ENCODE measurements at regions not wholly inside any gene's neighbourhood (a gene's known extent, or its start where the extent isn't known, plus 50 kb on each side); places are given as distances from the start of the nearest gene placed in this dataset.

- Histone ChIP-seq H2BK20ac (ENCODE audit: low read depth, low read length) (no peak overlapping the region), H3K4me2 (ENCODE audit: low read depth, low read length) (no peak overlapping the region), H4K8ac (ENCODE audit: low read depth in 2 of 2, low read length in 2 of 2) (no peak overlapping the region), H3K27ac (ENCODE audit: insufficient read depth, low read length) (no peak overlapping the region), H3K9me3 (ENCODE audit: control insufficient read depth, insufficient read depth, low read length) (peaks cover 2% of the 10 kb centered on the region; the same call in 1 of the 2 replicates), H2BK120ac (ENCODE audit: low read depth, low read length) (no peak overlapping the region), H3K79me1 (ENCODE audit: low read depth in 1 of 2, low read length in 2 of 2) (no peaks in the 10 kb centered on the region), H4K91ac (ENCODE audit: insufficient read depth, low read depth, low read length) (no peak overlapping the region), H3K9me1 (ENCODE audit: insufficient read depth, low read length) (no peaks in the 10 kb centered on the region), H2AK5ac (ENCODE audit: low read depth, low read length) (no peak overlapping the region), H3K36me3 (ENCODE audit: control insufficient read depth, insufficient read depth, low read length) (no peaks in the 10 kb centered on the region), H3K4me3 (ENCODE audit: insufficient read depth, low read depth, low read length) (no peak overlapping the region), H2BK5ac (ENCODE audit: low read depth, low read length, poor library complexity, severe bottlenecking) (no peak overlapping the region), H3K4ac (ENCODE audit: low read depth, low read length) (no peak overlapping the region), H2BK15ac (ENCODE audit: low read depth, low read length) (no peak overlapping the region), H3K23ac (ENCODE audit: low read depth, low read length) (no peak overlapping the region), H3K56ac (ENCODE audit: extremely low read depth, insufficient read depth, low read length) (no peak overlapping the region), H3K14ac (replicated peaks; ENCODE audit: low read depth, low read length) (no peak overlapping the region), H2AK9ac (replicated peaks; ENCODE audit: low read depth, low read length, poor library complexity) (no peak overlapping the region), H4K20me1 (ENCODE audit: insufficient read depth, low read length) (no peaks in the 10 kb centered on the region), H2AFZ (replicated peaks; ENCODE audit: low read length, poor library complexity) (no peak overlapping the region), H3K18ac (ENCODE audit: low read depth, low read length) (no peak overlapping the region), H3K27me3 (ENCODE audit: control insufficient read depth, insufficient read depth, low read length) (no peaks in the 10 kb centered on the region), H4K5ac (ENCODE audit: low read depth, low read length) (no peak overlapping the region), H3K4me1 (ENCODE audit: control insufficient read depth, insufficient read depth, low read length) (no peaks in the 10 kb centered on the region), H3K9ac (ENCODE audit: low read depth, low read length) (no peak overlapping the region)
- ATAC-seq (ENCODE audit: low read depth) (no peak), DNase-seq (no peak)
- ChIA-PET CTCF (no interaction called here), POLR2A (ENCODE audit: unreplicated experiment) (no interaction called here)
- no peak for TF ChIP-seq BHLHE40 (IDR thresholded peaks at IDR 0.05; ENCODE audit: low read depth, low read length)
- no peak for TF ChIP-seq MAFK (IDR thresholded peaks at IDR 0.05; ENCODE audit: low read depth, low read length)
- TF ChIP-seq RAD21 (IDR thresholded peaks at IDR 0.05; ENCODE audit: low read length): no peak
- no peak for TF ChIP-seq CTCF (conservative IDR thresholded peaks at IDR 0.05; ENCODE audit: low read depth, low read length)
- TF ChIP-seq USF2 (IDR thresholded peaks at IDR 0.05; ENCODE audit: low read depth, low read length): no peak
- no peak for TF ChIP-seq CEBPB (IDR thresholded peaks at IDR 0.05; ENCODE audit: low read depth, low read length)
- no peak for TF ChIP-seq SMC3 (IDR thresholded peaks at IDR 0.05; ENCODE audit: low read depth, low read length)
- TF ChIP-seq MAZ (IDR thresholded peaks at IDR 0.05; ENCODE audit: borderline replicate concordance, low read depth, low read length): no peak
- TF ChIP-seq CHD1 (IDR thresholded peaks at IDR 0.05; ENCODE audit: low read depth, low read length): no peak
- in situ Hi-C loops (cut with MboI; ENCODE audit: low sequenced_read_pairs) (no loop called here), intact Hi-C loops (cut with micrococcal nuclease) (no loop called here), dilution Hi-C loops (cut with HindIII; ENCODE audit: low sequenced_read_pairs, unreplicated experiment) (no loop called here)
- BruUV-seq (replicated peaks): no TSS peak
Measured at GRCh38 chr9:75505654-75506053, 384.8 kb upstream of the PCSK5 start.
